HEK293T (cell line): ENCODE measurements at regions not wholly inside any gene's neighbourhood (a gene's known extent, or its start where the extent isn't known, plus 50 kb on each side); places are given as distances from the start of the nearest gene placed in this dataset.

Experiments
- CTCF ChIA-PET: fragments of 350-600 bp; formaldehyde crosslinking; extraction: SDS; loops from one replicate; lab custom pipeline; 2021; ENCODE audit warnings: antibody characterized with exemption, inconsistent platforms; lab: Yijun Ruan, JAX
- POLR2A ChIA-PET: fragments of 350-600 bp; formaldehyde crosslinking; extraction: SDS; loops from one replicate; lab custom pipeline; 2020; ENCODE audit warnings: antibody characterized with exemption, inconsistent platforms; lab: Yijun Ruan, JAX
- DNase-seq: peaks from one replicate; pipeline ENCODE4 v3.0.0; 2012; ENCODE audit warnings: mixed read lengths; ENCODE audit errors: extremely low spot score
- ARNT ChIP-seq: fragments of 450-650 bp; IDR thresholded peaks from 2 replicates; pipeline ENCODE4 v1.6.1; 2017; ENCODE audit warnings: mild to moderate bottlenecking
- BHLHE40 ChIP-seq: fragments of 450-650 bp; IDR thresholded peaks from 2 replicates; pipeline ENCODE4 v1.6.1; 2016; ENCODE audit warnings: mild to moderate bottlenecking, moderate library complexity, borderline replicate concordance
- CTBP1 ChIP-seq: fragments of 450-650 bp; IDR thresholded peaks from 2 replicates; pipeline ENCODE4 v1.6.1; 2016; ENCODE audit warnings: borderline replicate concordance
- ELF4 ChIP-seq: fragments of 450-650 bp; IDR thresholded peaks from 2 replicates; pipeline ENCODE4 v1.6.1; 2017; ENCODE audit warnings: antibody characterized with exemption
- FOXA1 ChIP-seq: fragments of 450-650 bp; IDR thresholded peaks from 2 replicates; pipeline ENCODE4 v1.6.1; 2016; ENCODE audit warnings: mild to moderate bottlenecking
- FOXK2 ChIP-seq: fragments of 450-650 bp; IDR thresholded peaks from 2 replicates; pipeline ENCODE4 v1.6.1; 2016; ENCODE audit warnings: mild to moderate bottlenecking
- FOXM1 ChIP-seq: fragments of 450-650 bp; IDR thresholded peaks from 2 replicates; pipeline ENCODE4 v1.6.1; 2017; ENCODE audit warnings: mild to moderate bottlenecking, borderline replicate concordance
- HDGF ChIP-seq: fragments of 450-650 bp; IDR thresholded peaks from 2 replicates; pipeline ENCODE4 v1.6.1; 2017; ENCODE audit warnings: antibody characterized with exemption, borderline replicate concordance
- L3MBTL2 ChIP-seq: fragments of 450-650 bp; conservative IDR thresholded peaks from 2 replicates; pipeline ENCODE4 v1.6.1; 2016; ENCODE audit warnings: mild to moderate bottlenecking
- LEF1 ChIP-seq: fragments of 450-650 bp; IDR thresholded peaks from 2 replicates; pipeline ENCODE4 v1.6.1; 2017; ENCODE audit warnings: mild to moderate bottlenecking, borderline replicate concordance
- NFRKB ChIP-seq: fragments of 450-650 bp; IDR thresholded peaks from 2 replicates; pipeline ENCODE4 v1.6.1; 2016; ENCODE audit warnings: mild to moderate bottlenecking, moderate library complexity
- PKNOX1 ChIP-seq: fragments of 450-650 bp; IDR thresholded peaks from 2 replicates; pipeline ENCODE4 v1.6.1; 2016
- SP1 ChIP-seq: fragments of 450-650 bp; IDR thresholded peaks from 2 replicates; pipeline ENCODE4 v1.6.1; 2017
- SUZ12 ChIP-seq: fragments of 450-650 bp; IDR thresholded peaks from 2 replicates; pipeline ENCODE4 v1.6.1; 2016; ENCODE audit warnings: mild to moderate bottlenecking
- TARDBP ChIP-seq: fragments of 450-650 bp; IDR thresholded peaks from 2 replicates; pipeline ENCODE4 v1.6.1; 2016
- ZNF384 ChIP-seq: fragments of 450-650 bp; IDR thresholded peaks from 2 replicates; pipeline ENCODE4 v1.6.1; 2016

- no peak for DNase-seq
- ChIA-PET CTCF (interaction anchor here (1.3 kb wide), 1 partner anchor 10 kb away, joined by 3 read pairs; no protein-coding TSS in a partner anchor), POLR2A (no interaction called here)
- TF ChIP-seq SUZ12 (no peak), HDGF (no peak), ARNT (no peak), FOXA1 (no peak), FOXK2 (no peak), LEF1 (no peak), BHLHE40 (no peak), CTBP1 (no peak), L3MBTL2 (no peak), NFRKB (no peak), ZNF384 (no peak), PKNOX1 (no peak)
Measured at GRCh38 chr3:18767756-18768303, 342.7 kb upstream of the SATB1 start.

GRCh38 chr3:18766974-18767373 lies 341.8 kb upstream of the SATB1 start:
- POLR2A ChIA-PET: no interaction called here
- no peak for DNase-seq
- CTCF ChIA-PET: no interaction called here
- TF ChIP-seq FOXK2 (no peak), CTBP1 (no peak), NFRKB (no peak), L3MBTL2 (no peak), LEF1 (no peak), FOXM1 (no peak), HDGF (no peak), FOXA1 (no peak), TARDBP (no peak), ELF4 (no peak), SP1 (no peak)

DNA sequence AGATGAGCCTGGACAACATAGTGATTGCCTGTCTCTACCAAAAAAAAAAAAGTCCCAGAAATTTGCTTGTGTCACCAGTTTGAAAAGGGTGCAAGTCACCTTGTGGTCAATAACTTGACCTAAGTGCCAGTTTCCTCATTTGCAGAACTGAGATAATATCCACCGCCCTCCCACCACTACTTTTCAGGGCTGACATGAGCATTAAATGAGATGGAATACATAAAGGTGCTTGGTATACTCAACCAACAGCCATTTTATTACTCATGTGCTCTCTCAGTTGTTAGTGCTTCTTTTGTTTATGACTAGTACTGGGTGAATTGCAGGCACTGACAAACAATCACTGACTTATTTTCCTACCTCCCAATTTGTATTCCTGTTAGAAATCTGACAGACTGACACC lies 340.5 kb upstream of the SATB1 start:
- ChIA-PET POLR2A (no interaction called here), CTCF (no interaction called here)
- DNase-seq: no peak
- no peak for TF ChIP-seq ZNF384
- TF ChIP-seq ARNT: no peak
- TF ChIP-seq ELF4: no peak
- TF ChIP-seq SUZ12: no peak
- no peak for TF ChIP-seq LEF1
- TF ChIP-seq SP1: no peak
- TF ChIP-seq BHLHE40: no peak
- TF ChIP-seq FOXM1: no peak
- TF ChIP-seq TARDBP: no peak
- TF ChIP-seq FOXA1: no peak
- no peak for TF ChIP-seq L3MBTL2

DNA sequence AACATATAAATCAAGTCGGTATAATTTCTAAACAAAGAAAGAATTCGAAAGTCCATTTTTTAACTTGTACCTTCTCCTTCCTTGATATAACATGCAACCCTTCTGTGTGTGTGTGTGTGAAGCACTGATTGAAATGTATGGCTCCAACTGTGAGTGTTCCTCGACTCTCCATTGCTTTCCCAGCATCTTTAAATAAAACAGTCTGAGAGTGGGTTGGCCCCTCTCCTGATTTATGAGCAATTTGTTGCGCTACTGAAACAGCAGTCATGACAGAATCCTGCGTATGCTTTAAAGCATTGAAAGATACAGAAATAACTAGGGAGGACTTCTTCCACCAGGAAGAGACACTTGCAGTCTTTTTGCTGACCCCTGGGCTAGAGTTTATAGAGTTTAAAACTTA lies 340.0 kb upstream of the SATB1 start:
- TF ChIP-seq BHLHE40: no peak
- TF ChIP-seq ZNF384: no peak
- TF ChIP-seq ELF4: no peak
- no peak for TF ChIP-seq FOXA1
- 0 out of 2 replicates have a peak, but pooled peaks have one; percentile 8 for TF ChIP-seq PKNOX1
- no peak for TF ChIP-seq ARNT
- TF ChIP-seq FOXM1: no peak
- ChIA-PET CTCF (no interaction called here), POLR2A (no interaction called here)
- no peak for DNase-seq

DNA sequence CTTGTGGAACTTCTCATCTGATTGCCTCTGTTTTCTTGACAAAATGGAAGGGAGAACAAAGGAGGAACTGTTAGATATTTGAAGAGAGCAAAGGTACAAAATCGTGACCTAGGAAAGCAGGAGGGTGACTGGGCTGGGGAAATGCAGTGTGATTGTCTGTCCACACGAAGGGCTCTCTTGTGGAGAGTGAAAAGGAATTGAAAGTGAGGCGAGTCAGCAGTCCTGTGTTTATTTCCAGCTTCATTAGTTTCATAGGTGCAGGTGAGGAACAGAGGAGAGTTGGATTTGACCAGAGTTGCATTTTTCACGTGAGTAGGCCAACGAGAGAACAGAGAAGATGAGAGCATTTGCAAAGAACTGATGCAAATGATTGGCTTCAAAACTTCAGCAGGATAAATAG lies 336.4 kb upstream of the SATB1 start:
- POLR2A ChIA-PET: no interaction called here

More for the DNA sequence above, 336.4 kb upstream of the SATB1 start:
- no peak for DNase-seq
- CTCF ChIA-PET: no interaction called here
- TF ChIP-seq SUZ12: no peak
- no peak for TF ChIP-seq FOXM1
- TF ChIP-seq SP1: no peak
- TF ChIP-seq HDGF: no peak
- no peak for TF ChIP-seq ARNT
- TF ChIP-seq ELF4: no peak
- no peak for TF ChIP-seq ZNF384
- no peak for TF ChIP-seq PKNOX1
- no peak for TF ChIP-seq BHLHE40
- no peak for TF ChIP-seq FOXA1
- TF ChIP-seq LEF1: no peak
- TF ChIP-seq L3MBTL2: no peak
- TF ChIP-seq NFRKB: no peak
- no peak for TF ChIP-seq FOXK2
- no peak for TF ChIP-seq TARDBP
